Stimulated activated CD4-positive, alpha-beta T cell treated with anti-CD3 and anti-CD28 coated beads, TNF-alpha, amount 100 ng/mL, for 1 hour (primary cell): ENCODE measurements at regions not wholly inside any gene's neighbourhood (a gene's known extent, or its start where the extent isn't known, plus 50 kb on each side); places are given as distances from the start of the nearest gene placed in this dataset.

Experiments
- DNase-seq, 3 donors: peaks; one replicate each; pipeline ENCODE4 v3.0.0-alpha.2; 2020; ENCODE audit warnings: low read depth in 3 of 3, low spot score in 1 of 3

- DNase-seq, result no peak
Observed at GRCh38 chr11:80495116-80495515, 1054.3 kb upstream of the TENM4 start.

GRCh38 chr11:80487952-80488351 lies 1047.1 kb upstream of the TENM4 start:
- no peak for DNase-seq

GRCh38 chr11:80486678-80487077 lies 1045.8 kb upstream of the TENM4 start:
- DNase-seq, result no peak

- DNase-seq, result no peak
Observed at GRCh38 chr11:80477178-80477577, 1036.3 kb upstream of the TENM4 start.

GRCh38 chr11:80473562-80473961 lies 1032.7 kb upstream of the TENM4 start:
- no peak for DNase-seq

GRCh38 chr11:80469871-80470270 lies 1029.0 kb upstream of the TENM4 start:
- DNase-seq, result no peak

- DNase-seq, result no peak
Observed at GRCh38 chr11:80466570-80466969, 1025.7 kb upstream of the TENM4 start.

- DNase-seq, result no peak
Observed at GRCh38 chr11:80462211-80462610, 1021.4 kb upstream of the TENM4 start.

- no peak for DNase-seq
Observed at GRCh38 chr11:80458376-80458775, 1017.5 kb upstream of the TENM4 start.

GRCh38 chr11:80457823-80458222 lies 1017.0 kb upstream of the TENM4 start:
- DNase-seq, result no peak

GRCh38 chr11:80455818-80456217 lies 1015.0 kb upstream of the TENM4 start:
- no peak for DNase-seq

GRCh38 chr11:80451105-80451504 lies 1010.3 kb upstream of the TENM4 start:
- no peak for DNase-seq

- DNase-seq, result no peak
Observed at GRCh38 chr11:80448709-80449108, 1007.9 kb upstream of the TENM4 start.

GRCh38 chr11:80443177-80443576 lies 1002.3 kb upstream of the TENM4 start:
- no peak for DNase-seq

- no peak for DNase-seq
Observed at GRCh38 chr11:80441821-80442220, 1001.0 kb upstream of the TENM4 start.

GRCh38 chr11:80440835-80441234 lies 1000.0 kb upstream of the TENM4 start:
- no peak for DNase-seq

GRCh38 chr11:80436547-80436946 lies 995.7 kb upstream of the TENM4 start:
- DNase-seq, result no peak

GRCh38 chr11:80435345-80435744 lies 994.5 kb upstream of the TENM4 start:
- DNase-seq, result no peak

- no peak for DNase-seq
Observed at GRCh38 chr11:80432057-80432456, 991.2 kb upstream of the TENM4 start.

- no peak for DNase-seq
Observed at GRCh38 chr11:80424012-80424695, 983.3 kb upstream of the TENM4 start.

- no peak for DNase-seq
Observed at GRCh38 chr11:80420374-80420773, 979.5 kb upstream of the TENM4 start.

- no peak for DNase-seq
Observed at GRCh38 chr11:80417681-80418080, 976.9 kb upstream of the TENM4 start.

- no peak for DNase-seq
Observed at GRCh38 chr11:80415580-80415979, 974.8 kb upstream of the TENM4 start.
